NOMO-1 treated with dmso at 0.1 percent for 144 hours (cell line): ENCODE measurements at regions not wholly inside any gene's neighbourhood (a gene's known extent, or its start where the extent isn't known, plus 50 kb on each side); places are given as distances from the start of the nearest gene placed in this dataset.
"Not testable (repeated sequence)": the region's sequence is repeated elsewhere in the genome, so short reads cannot be mapped to it uniquely, and the experiment has no call there.

Experiments used
- DNase-seq: peaks from one replicate; lab custom pipeline; 2025; ENCODE audit not compliant: unreplicated experiment; lab: John Stamatoyannopoulos, UW

GRCh38 chr6:48447251-48447650 is 336.3 kb upstream of the PTCHD4 start:
- DNase-seq, result no peak

GRCh38 chr6:48429610-48430009 is 318.6 kb upstream of the PTCHD4 start:
- DNase-seq, result no peak

- no peak for DNase-seq
Observed at GRCh38 chr6:48429021-48429420, 318.0 kb upstream of the PTCHD4 start.

DNA sequence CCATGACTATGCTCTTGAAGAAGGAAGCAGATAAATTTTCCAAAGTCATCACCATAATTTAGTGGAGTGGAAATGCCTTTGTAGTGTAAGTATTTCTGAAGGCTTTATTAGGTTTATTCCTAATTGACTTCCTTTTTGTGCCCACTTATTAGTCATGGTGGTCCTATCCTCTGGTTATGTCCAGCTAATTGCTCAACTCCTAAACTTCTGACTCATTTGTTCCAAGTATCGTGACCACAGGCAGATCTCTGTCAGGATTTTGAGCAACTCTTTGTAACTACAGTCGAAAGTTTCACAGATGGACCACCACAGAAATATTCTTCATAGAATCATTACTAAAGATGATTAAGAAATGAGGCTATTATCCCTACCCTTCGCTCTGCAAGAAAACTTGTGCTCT is 315.6 kb upstream of the PTCHD4 start:
- no peak for DNase-seq

- DNase-seq, result no peak
Observed at GRCh38 chr6:48423640-48424365, 312.8 kb upstream of the PTCHD4 start.

DNA sequence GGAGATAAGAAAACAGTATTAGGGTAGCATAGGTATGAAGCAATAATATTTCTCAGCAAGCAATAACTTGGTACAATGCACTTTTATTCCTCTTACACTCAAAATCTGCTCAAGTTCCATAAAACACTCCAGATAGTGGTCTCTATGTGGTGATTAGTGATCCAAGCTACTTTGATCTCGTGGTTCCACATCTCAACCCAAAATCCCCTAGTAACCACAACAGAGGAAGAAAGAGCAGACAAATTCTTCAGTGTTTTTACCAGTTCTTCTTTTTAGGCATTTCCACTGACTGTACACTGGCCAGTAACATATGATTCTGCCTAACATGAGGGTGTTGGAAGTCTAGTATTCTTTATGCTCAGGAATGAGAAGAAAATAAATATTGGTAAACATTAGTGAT is 309.0 kb upstream of the PTCHD4 start:
- no peak for DNase-seq

DNA sequence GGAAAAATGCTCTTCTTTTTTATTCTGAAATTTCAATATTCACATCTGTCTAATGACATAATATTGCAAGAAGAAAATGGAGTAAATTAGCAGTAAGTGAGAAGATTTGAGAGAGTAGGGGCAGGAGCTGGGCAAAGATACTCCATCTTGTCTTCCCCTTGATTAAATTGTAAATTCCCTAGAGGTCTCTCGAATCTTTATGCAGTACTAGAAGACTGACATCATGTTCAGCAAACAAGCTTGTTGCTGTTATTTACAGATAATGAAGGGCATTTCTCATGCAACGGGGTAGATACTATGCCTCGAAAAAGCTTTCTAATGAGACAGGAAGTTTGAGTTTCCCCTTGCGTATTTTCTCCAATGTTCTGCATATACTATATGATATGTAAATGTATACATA is 306.9 kb upstream of the PTCHD4 start:
- DNase-seq, result no peak

- DNase-seq, result no peak
Observed at GRCh38 chr6:48412656-48413055, 301.7 kb upstream of the PTCHD4 start.

- DNase-seq, result no peak
Observed at GRCh38 chr6:48404927-48405326, 293.9 kb upstream of the PTCHD4 start.

DNA sequence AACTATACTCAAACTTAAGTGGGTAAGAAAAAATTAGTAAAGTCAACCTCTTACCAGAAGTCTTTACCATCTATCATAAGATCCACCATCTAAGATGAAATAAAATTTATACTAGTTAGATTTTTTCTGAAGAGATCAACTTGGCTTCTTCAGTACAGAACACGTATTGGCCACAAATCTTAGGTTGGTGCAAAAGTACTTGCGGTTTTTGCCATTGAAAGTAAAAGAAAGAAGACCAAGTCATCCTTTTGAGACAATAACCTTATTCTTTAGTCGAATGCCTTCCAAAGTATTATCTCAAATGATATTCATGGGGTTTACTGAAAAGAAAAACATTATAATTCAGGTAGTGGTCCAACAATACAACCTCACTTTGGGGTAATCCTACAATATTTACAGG is 292.6 kb upstream of the PTCHD4 start:
- no peak for DNase-seq

- no peak for DNase-seq
Observed at GRCh38 chr6:48401016-48401415, 290.0 kb upstream of the PTCHD4 start.

DNA sequence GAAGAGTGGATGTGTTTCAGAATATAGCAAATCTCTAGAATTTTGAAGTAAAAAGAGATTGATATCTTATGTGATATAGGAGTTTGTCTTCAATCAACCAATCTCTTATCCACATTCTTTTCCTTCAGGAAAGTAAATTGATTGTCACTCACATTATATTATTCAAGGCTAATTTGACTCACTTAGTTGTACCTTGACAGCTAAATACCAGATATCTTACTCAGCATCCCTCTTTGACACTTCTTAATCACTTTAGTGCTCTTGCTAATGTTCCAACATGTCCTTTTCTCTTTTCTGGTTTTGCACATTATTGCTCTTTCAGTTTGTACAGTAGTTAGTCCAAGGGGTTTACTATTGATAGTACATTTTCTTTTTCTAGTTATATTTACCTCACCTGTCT is 286.9 kb upstream of the PTCHD4 start:
- DNase-seq, result no peak

DNA sequence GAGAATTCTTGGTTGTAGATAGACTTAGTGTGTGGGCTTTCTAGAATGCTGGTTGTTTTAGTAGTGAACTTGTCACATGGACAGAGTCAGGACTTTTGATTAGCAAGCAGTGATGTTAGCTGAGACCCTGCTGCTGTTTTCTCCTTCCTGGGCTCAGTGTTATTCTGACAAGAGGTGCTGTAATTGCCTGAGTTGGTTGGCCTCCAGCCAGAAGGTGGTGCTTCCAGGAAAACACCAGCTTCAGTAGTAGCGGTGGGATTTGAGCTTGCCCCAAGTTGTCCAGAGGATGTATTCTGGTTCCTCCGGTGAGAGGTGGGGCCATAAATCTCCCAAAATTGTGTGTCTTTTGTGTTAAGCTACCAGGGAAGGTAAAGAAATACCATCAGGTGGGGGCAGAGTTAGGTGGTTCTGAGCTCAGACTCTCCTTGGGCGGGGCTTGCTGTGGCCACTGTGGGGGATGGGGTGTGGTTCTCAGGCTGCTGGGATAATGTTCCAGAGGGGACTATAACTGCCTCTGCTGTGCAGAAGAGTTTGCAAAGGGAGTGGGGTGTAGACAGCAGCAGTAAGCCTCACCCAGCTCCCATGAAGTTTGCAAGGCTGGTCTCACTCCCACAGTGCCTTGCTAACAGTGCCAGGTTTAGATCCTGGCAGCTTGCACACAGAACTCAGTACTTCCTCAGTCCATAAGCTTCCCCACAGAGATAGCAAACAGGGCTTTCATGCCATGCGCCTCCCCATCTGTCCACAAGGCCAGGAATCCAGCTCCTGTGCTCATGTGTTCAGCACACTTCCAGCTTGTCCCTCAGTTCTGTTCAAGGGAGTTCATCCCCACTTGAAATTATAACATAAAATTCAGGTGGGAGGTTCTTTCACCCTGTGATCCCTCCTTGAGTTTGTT is 278.4 kb upstream of the PTCHD4 start:
- DNase-seq, result no peak

- no peak for DNase-seq
Observed at GRCh38 chr6:48388044-48388443, 277.0 kb upstream of the PTCHD4 start.

DNA sequence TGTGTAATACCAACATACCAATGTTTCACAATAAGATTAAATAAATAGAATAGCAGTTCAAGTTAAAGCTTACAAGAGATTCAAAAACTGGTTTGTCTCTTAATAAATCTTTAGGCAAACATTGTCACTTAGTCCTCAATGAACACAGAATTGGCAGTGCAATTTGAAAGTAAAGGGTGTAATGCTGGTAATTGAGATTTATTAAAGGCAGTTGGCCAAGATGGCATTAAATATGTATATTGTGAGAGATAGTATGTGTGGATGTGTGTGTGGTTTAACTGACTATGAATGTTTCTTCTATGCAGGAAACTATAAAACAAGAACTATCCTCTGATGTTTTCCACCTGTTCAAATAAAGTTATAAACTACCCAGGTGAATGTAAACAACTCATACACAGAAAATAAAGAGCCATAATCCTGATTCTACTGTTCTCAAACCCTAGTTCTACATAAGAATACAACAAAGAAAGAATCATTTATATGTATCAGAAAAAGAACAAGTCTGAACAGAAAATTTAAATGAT is 267.9 kb upstream of the PTCHD4 start:
- DNase-seq, result no peak

DNA sequence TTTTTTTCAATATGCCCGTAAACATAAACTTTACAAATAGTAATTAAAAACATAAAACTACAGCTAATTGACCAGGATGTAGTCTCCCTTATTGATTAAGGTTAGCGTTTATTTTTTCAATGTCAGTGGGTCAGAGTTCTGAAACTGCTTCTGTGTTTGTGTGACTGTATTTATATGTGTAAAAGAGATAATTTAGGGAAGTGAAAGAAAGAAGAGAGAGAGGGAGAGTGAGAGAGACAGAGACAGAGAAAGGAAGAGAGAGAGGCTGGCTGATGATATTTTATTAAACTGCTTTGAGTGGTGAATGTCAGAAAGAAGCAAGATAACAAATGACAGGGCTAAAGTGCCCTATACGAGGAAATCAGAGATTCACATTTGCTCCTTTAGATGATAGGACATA is 266.1 kb upstream of the PTCHD4 start:
- DNase-seq, result no peak

GRCh38 chr6:48371226-48371625 is 260.2 kb upstream of the PTCHD4 start:
- not testable (repeated sequence) for DNase-seq

GRCh38 chr6:48369100-48369499 is 258.1 kb upstream of the PTCHD4 start:
- DNase-seq, result no peak

GRCh38 chr6:48325701-48326100 is 214.7 kb upstream of the PTCHD4 start:
- no peak for DNase-seq

DNA sequence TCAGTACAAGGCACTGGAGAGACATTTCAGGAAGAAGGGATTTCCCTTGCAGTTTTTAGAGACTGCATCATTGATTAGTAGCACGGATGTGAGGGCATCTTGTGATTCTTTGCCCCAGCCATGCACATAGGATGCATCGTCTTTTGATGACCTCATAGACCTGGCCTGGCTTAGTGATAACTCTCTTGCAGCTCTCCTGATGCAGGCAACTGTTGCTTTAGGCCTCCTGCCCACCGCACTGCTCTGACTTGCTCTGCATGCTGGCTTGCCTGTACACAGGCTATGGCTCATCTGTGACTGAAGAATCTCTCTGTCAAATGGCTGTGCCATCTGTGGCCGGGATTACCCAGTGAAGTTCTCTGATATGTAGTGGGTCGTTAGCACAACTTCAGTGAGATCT is 207.7 kb upstream of the PTCHD4 start:
- DNase-seq, result no peak

DNA sequence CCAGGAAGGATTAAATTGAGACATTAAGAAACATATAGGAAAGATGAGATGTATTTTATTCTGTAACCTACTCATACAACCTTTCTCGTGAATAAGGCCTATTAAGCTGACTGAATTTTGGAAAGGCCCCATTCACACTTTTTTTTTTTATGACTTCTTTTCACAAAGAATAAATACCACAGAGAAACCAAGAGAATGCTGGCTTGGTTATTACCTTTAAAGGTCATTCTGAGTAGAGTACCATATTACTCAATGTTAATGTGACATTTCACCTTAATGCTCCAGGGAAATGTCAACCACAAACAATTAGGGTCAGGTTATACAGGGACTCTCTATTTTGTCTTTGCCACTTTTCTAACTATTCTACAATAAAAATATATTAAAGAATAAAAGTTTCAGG is 204.9 kb upstream of the PTCHD4 start:
- DNase-seq, result no peak

DNA sequence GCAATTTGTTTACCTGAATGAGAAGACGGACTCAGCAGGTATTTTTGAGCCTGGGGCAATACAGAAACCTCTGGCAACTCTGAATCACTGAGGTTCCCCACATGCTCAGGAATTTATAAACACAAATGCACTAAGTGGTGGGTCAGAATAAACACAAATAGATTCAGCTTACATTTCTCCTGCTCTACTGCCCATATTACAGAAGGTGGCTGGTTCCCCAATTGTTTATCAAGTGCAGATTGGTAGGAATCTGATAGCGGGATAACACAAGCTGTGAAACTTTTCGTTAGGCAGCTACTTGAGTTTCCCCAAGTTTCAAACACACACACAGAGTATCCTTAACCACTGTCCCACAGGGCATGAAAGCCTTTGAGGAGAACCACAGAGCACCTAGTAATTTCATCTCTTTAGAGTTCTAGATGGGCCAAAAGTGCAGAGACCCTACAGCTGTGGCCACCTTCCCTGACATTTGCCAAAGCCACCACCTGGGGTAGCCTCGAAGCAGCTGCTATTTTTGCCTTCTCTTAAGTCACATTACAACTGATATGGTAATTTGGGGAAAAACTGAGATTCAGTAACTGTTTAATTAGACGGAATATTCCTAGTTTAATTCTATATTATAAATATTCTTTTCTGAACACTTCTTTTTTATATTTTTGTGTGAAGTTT is 204.2 kb upstream of the PTCHD4 start:
- no peak for DNase-seq
